Lung (tissue), 11 donors: ENCODE measurements at regions not wholly inside any gene's neighbourhood (a gene's known extent, or its start where the extent isn't known, plus 50 kb on each side); places are given as distances from the start of the nearest gene placed in this dataset.

Source experiments
- ATAC-seq: fragments of 200-7000 bp; cut with Tn5 transposase; one replicate; pipeline ENCODE4 v1.9.1; 2020; ENCODE audit warnings: moderate number of reproducible peaks; ENCODE audit not compliant: insufficient read depth, low FRiP score
- DNase-seq, 3 donors: peaks; one replicate each; pipeline ENCODE4 v3.0.0-alpha.2; 2013 to 2017
- H3K27ac ChIP-seq, 2 donors: one replicate each; pipeline ENCODE4 v1.5.1; 2013; ENCODE audit warnings: mild to moderate bottlenecking in 2 of 2, moderate library complexity in 2 of 2, control low read depth in 1 of 2, inconsistent platforms in 1 of 2, low read depth in 1 of 2, low read length in 1 of 2
- H3K27me3 ChIP-seq, 3 donors: one replicate each; pipeline ENCODE4 v1.5.1; 2013; ENCODE audit warnings: low read length in 2 of 3; ENCODE audit not compliant: control insufficient read depth in 3 of 3, insufficient read depth in 3 of 3
- H3K36me3 ChIP-seq, 4 donors: one replicate each; pipeline ENCODE4 v1.5.1; 2013; ENCODE audit warnings: low read length in 4 of 4, mild to moderate bottlenecking in 1 of 4, moderate library complexity in 1 of 4; ENCODE audit not compliant: control insufficient read depth in 4 of 4, insufficient read depth in 4 of 4
- H3K4me1 ChIP-seq, 5 donors: one replicate each; pipeline ENCODE4 v1.5.1; 2013; ENCODE audit warnings: low read length in 5 of 5, mild to moderate bottlenecking in 2 of 5, moderate library complexity in 1 of 5; ENCODE audit not compliant: control insufficient read depth in 5 of 5, insufficient read depth in 5 of 5
- H3K4me3 ChIP-seq: one replicate; pipeline ENCODE4 v1.5.1; 2013; ENCODE audit warnings: mild to moderate bottlenecking, control low read depth, moderate library complexity
- H3K9ac ChIP-seq, 2 donors: one replicate each; pipeline ENCODE4 v1.5.1; 2013; ENCODE audit warnings: low read length in 2 of 2, control low read depth in 1 of 2; ENCODE audit not compliant: insufficient read depth in 1 of 2
- H3K9me3 ChIP-seq, 4 donors: one replicate each; pipeline ENCODE4 v1.5.1; 2013; ENCODE audit warnings: low read length in 3 of 4, mild to moderate bottlenecking in 1 of 4, moderate library complexity in 1 of 4; ENCODE audit not compliant: control insufficient read depth in 4 of 4, insufficient read depth in 3 of 4
- CTCF ChIP-seq: IDR thresholded peaks from 2 replicates; pipeline ENCODE4 v1.5.1; 2012; ENCODE audit warnings: mild to moderate bottlenecking; ENCODE audit errors: control extremely low read depth, extremely low read depth
- WGBS, 2 donors: extraction: QIAGEN DNeasy Blood & Tissue Kit; methylation state at CpG; one replicate each; pipeline ENCODE4 v1.1.7; 2013; 5-methylcytosine and 5-hydroxymethylcytosine counted together
- donor health status: control.
- donor health status: control.
- donor health status: Bipolar disorder and iron deficiency.
- donor health status: healthy.
- donor health status: DM: yes; HTN: yes; CAD: no.

GRCh38 chr9:102832814-102833213 is 162.3 kb upstream of the CYLC2 start:
- WGBS, 2 donors: 62 to 79% methylated on average over 3 of the region's 3 CpGs
- TF ChIP-seq CTCF: no peak
- Histone ChIP-seq H3K36me3 (no peaks in the 10 kb centered on the region), H3K27me3 (no peaks in the 10 kb centered on the region), H3K27ac (no peak overlapping the region), H3K9ac (no peak overlapping the region), H3K4me3 (no peak overlapping the region), H3K4me1 (no peaks in the 10 kb centered on the region), H3K9me3 (no peaks in the 10 kb centered on the region)
- peak in 2 of 3 donors; percentile 0 to 21 for DNase-seq
- no peak for ATAC-seq

GRCh38 chr9:102796244-102796643 is 198.9 kb upstream of the CYLC2 start:
- TF ChIP-seq CTCF: no peak
- Histone ChIP-seq H3K4me3 (no peak overlapping the region), H3K36me3 (no peaks in the 10 kb centered on the region), H3K27ac (no peak overlapping the region), H3K4me1 (no peaks in the 10 kb centered on the region), H3K27me3 (no peaks in the 10 kb centered on the region), H3K9ac (no peak overlapping the region), H3K9me3 (no peaks in the 10 kb centered on the region)
- no peak for DNase-seq
- 56 to 72% methylated on average over 5 of the region's 5 CpGs for WGBS, 2 donors
- ATAC-seq: no peak

- no peak overlapping the region for H3K9ac ChIP-seq
- H3K27me3 ChIP-seq: no peaks in the 10 kb centered on the region
- TF ChIP-seq CTCF: no peak
- DNase-seq (no peak), ATAC-seq (no peak)
- H3K27ac ChIP-seq: no peak overlapping the region
- H3K36me3 ChIP-seq: no peaks in the 10 kb centered on the region
- no peak overlapping the region for H3K4me3 ChIP-seq
- H3K9me3 ChIP-seq: no peaks in the 10 kb centered on the region
- no peaks in the 10 kb centered on the region for H3K4me1 ChIP-seq
Measured at GRCh38 chr9:102795532-102795931, 199.6 kb upstream of the CYLC2 start.

- no peak for ATAC-seq
- H3K27me3 ChIP-seq: no peaks in the 10 kb centered on the region
- DNase-seq: no peak
- no peaks in the 10 kb centered on the region for H3K36me3 ChIP-seq
- H3K4me3 ChIP-seq: no peak overlapping the region
- H3K9ac ChIP-seq: no peak overlapping the region
- no peak for TF ChIP-seq CTCF
- peaks cover 0 to 3% (median 0%) of the 10 kb centered on the region in 5 donors for H3K4me1 ChIP-seq
- H3K27ac ChIP-seq: no peak overlapping the region
- no peaks in the 10 kb centered on the region for H3K9me3 ChIP-seq
Measured at GRCh38 chr9:102779356-102779755, 215.8 kb upstream of the CYLC2 start.
